Suprapubic skin (tissue), 2 donors: ENCODE measurements at regions not wholly inside any gene's neighbourhood (a gene's known extent, or its start where the extent isn't known, plus 50 kb on each side); places are given as distances from the start of the nearest gene placed in this dataset.
"Not testable (repeated sequence)": the region's sequence is repeated elsewhere in the genome, so short reads cannot be mapped to it uniquely, and the experiment has no call there.

Source experiments
- EP300 ChIP-seq: sonication (generic); formaldehyde crosslinking; IDR thresholded peaks from one replicate; pipeline ENCODE4 v1.6.1; 2017; ENCODE audit warnings: antibody characterized with exemption
- POLR2A ChIP-seq, 2 donors: fragments of 450-650 bp; IDR thresholded peaks; one replicate each; pipeline ENCODE4 v1.6.1; 2017; ENCODE audit warnings: antibody characterized with exemption in 2 of 2, mild to moderate bottlenecking in 2 of 2, moderate library complexity in 2 of 2

DNA sequence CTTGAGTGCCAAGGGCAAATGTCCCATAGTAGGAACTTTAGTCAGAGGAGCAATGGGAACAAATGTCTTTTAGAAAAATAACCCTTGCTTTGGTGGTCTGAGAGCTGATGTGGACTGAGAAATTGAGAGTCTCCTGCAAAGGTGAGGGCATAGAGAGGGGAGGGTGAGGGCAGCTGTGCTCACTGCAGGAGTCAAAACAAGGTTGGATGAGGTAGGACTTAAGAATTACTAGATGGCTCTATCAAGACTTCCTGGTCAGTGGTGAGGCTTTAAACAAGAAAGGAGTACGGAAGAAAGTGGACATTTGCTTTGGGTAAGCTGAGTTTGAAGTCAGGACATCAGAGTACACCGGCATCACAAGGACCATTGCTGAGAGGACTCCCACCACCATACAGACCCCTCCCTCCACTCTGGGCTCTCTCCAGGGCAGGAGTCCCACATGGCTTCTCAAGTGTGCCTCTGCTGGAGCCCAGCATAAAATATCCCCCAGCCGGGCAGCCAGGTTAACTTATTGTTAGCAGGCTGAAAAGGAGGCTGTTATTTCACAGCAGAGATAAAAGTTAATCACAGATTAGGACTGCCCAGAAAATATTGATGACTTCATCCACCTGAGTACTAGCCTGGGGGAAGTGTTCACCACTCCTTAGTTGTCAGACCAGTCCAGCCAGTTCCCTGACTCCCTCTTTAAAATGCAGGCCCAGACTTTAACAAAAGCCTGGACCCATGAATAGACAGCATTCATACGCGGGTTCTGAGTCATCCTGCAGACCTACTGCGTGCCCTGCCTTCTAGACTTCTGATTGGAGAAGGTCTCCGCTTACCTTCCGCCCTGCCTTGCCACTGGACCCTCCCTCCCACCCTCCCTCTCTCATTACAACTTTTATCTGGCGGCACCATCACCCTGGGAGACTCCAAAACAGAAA, 167.2 kb downstream of the BCL2L11 start:
- TF ChIP-seq POLR2A (IDR thresholded peaks at IDR 0.05); EP300: not testable (repeated sequence)
